SK-N-MC (cell line): ENCODE measurements at regions not wholly inside any gene's neighbourhood (a gene's known extent, or its start where the extent isn't known, plus 50 kb on each side); places are given as distances from the start of the nearest gene placed in this dataset.

Experiments
- FOXP2 ChIP-seq: optimal IDR thresholded peaks from 2 replicates; pipeline ENCODE3; 2011; ENCODE audit warnings: mild to moderate bottlenecking, moderate library complexity; ENCODE audit not compliant: insufficient read depth; ENCODE audit errors: extremely low read length, control extremely low read depth
- POLR2AphosphoS5 ChIP-seq: IDR thresholded peaks from 2 replicates; pipeline ENCODE4 v1.6.1; 2012; ENCODE audit warnings: mild to moderate bottlenecking, low read depth, low read length, borderline replicate concordance

GRCh38 chr11:81895258-81895657, 838.4 kb downstream of the FAM181B start:
- TF ChIP-seq POLR2AphosphoS5 = no peak
- TF ChIP-seq FOXP2 = no peak
